ENCODE measurements at regions not wholly inside any gene's neighbourhood (a gene's known extent, or its start where the extent isn't known, plus 50 kb on each side); places are given as distances from the start of the nearest gene placed in this dataset.
"Not testable (repeated sequence)": the region's sequence is repeated elsewhere in the genome, so short reads cannot be mapped to it uniquely, and the experiment has no call there.

DNA sequence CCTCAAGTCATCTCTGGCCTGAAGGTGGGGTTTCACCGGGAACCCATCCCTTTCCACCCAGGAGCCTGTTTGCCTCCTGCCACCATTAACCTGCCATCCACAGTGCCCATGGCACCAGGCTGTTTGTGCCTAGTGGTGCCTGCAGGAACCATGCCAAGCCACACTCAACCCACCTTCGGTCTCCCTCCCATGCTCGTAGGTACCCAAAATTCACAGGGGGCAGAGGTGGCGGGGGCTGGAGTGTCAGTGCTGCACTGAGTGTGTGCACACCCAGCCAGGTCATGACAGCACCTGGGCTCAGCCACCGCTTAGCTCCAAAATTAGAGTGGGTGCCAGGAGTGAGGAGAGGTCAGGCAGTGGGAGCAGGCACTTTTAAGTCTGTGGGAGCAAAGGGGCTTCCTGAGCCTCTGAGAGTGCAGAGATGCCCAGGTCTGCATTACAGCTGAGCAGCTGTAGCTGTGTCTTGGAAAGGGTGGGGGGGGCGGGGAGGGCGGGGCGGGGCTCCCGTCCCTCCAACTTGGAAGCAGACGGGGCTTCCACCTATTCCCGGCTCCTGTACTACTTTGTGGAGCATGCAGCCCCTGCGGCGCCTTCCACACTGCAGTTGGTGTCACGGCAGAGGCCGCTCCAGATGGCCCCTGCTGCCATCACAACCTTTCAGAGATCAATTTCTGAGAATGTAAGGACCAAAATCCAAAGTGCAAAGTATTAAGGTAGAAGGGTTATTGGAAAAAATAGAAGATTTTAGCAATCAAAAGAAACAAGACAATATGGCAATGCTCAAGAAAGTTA, 2396.8 kb upstream of the C9orf72 start:
- no peak for DNase-seq (ENCODE audit: low read depth in 4 of 4, low spot score in 3 of 4)

DNA sequence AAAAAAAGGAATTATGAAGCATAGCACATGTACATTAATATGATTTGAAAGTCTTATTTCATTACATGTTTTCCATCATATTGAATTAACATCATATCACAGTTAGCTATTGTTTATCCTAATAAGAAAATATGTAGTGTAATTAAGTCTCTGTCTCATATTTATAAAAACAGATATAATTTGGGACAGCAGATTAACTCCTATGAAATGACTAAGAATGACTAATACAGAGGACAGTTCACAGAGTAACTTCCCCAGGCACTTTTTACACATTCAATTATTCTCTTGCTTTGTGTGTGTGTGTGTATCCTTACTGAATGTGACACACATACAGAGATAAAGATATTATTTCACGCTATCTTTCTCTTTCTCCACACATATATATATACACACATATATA, 2400.9 kb upstream of the C9orf72 start:
- no peak for DNase-seq (ENCODE audit: low read depth in 4 of 4, low spot score in 3 of 4)

DNA sequence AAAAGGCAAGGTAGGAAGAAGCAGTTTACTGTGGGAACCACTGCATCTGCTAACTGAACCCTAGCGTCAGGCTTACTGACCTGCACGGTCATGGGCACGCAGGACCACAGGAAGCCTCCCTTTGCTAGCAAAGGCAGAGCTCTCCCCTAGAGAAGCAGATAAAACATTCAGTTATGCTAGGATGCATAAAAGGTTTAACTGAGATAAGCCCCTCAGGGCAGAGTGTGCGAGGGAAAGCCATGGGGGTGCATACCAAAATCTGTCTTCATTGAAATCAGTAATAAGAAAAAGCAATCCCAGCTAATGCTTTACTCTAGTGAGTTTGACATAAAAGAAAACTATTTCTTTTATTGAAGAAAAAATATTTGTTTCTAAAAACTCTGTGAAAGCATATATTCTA, 2403.7 kb upstream of the C9orf72 start:
- no peak for DNase-seq (ENCODE audit: low read depth in 4 of 4, low spot score in 3 of 4)

DNA sequence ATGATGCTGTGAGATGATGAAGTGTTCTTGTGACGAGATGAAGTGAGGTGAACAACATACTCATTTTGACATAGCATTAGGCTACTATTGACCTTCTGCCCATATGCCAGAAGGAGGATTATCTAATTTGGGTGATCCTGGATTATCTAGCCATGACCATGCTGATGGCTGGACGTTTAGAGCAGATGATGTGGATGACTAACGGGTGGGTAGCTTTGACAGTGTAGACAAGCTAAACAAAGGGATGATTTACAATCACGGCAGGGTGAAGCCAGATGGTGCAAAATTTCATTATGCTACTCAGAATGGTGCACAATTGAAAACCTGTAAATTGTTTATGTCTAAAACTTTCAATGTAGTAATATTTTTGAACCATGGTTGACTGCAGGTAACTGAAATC, 2403.4 kb upstream of the ACO1 start:
- no peak for DNase-seq (ENCODE audit: low read depth in 4 of 4, low spot score in 3 of 4)

DNA sequence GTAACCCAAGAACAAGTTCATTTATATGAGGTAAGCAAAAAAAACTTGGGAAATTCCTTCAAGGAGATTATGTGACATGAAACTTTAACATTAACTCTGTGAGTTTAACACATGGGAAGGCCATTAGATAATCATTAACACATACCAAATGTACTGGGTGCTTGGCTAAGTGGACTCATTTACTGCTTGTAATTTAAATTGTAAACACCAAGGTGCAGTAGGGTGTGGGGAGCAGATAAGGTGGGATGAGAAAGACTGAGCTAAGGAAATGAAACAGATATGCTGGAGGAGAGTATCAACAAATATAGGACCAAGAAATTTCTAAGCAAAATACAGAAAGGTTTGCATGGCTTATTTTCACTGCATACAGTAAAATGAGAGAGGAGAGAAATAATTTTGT, 2384.8 kb upstream of the ACO1 start:
- no peak for DNase-seq (ENCODE audit: low read depth in 4 of 4, low spot score in 3 of 4)

DNA sequence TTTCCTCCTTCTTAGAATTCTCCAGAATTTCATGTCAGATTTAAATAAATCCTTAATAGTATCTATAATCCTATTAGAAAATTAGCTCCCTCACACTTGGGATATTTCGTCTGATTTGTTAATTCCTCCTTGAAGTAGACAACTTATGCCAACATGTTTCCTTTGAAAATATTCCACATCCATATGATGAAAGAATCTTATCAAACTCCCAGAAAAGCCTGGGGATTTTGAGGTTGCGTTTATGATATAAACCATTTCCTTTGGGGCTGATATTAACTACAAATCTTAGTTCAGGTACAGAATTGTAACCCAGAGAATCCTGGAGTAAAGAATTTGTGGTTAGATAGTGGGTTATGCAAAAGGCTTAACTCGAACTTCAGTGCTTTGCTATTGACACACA, 2373.8 kb upstream of the ACO1 start:
- DNase-seq (ENCODE audit: low read depth in 4 of 4, low spot score in 3 of 4): no peak

DNA sequence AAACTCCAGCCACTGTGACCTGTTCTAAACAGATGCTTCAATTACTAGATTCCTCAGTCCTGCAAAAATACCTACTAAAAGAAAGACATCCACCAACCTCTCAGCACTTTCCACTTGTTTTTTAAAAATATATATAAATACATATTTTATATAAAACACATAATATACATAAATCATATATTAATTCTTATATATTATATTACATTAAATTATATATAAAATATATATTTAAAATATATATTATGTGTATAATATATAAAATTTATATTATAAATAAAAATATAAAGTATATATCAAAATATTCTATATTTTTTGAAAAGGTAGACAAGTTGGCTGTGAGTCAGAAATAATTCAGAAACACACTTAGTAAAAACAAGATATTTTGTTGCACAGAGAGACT, 2371.8 kb upstream of the ACO1 start:
- no peak for DNase-seq (ENCODE audit: low read depth in 4 of 4, low spot score in 3 of 4)

DNA sequence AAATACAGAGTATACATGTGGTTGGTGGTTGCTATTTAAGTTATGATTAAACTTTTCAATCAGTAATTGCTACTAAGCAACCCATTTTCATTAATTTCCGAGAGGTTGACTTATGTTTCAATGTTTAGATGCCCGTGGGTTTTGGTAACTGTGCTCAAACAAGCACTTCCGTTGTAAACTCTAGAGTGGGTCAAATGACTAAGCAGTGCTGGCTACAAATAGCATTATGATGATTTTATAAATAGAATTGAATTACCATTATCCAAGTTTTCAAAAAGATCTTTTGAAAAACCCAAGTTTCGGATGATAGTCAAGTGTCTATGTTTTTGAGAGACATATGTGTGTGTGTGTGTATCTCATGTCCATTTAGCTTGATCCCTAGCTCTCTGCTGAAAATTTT, 2369.4 kb upstream of the ACO1 start:
- no peak for DNase-seq (ENCODE audit: low read depth in 4 of 4, low spot score in 3 of 4)

DNA sequence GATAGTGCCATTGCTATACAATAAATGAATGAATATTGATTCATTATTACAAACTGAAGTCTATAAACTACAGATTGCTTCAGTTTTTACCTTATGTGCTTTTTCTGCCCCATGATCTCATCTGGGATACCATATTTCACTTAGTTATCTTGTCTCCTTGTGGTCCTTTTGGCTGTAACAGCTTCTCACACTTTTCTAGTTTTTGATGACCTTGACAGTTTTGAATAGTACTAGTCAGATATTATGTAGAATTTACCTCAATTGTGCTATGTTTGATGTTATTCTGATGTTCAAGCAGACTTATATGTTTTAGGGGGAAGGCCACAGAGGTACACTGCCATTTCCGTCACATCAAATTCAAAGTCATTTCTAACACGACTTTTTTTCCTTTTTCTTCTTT, 2364.3 kb upstream of the ACO1 start:
- DNase-seq (ENCODE audit: low read depth in 4 of 4, low spot score in 3 of 4): no peak

DNA sequence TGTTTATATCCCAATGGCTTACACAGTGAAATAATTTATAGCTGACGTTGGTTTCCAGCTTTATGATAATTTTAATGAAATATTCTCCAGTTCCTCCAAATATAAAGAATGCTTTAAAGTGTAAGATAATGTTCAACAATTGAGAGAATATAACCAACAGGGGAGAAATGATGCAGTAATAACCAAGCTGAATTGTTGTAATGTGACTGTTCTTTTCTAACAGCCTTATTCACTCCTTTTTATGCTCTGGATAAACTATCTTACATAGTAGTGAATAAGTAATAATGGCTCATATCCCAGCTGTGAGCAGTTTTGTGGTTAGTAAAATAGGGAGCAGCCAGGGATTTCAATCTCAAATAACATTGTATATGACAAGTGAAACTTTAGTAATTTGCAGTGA, 2348.7 kb upstream of the ACO1 start:
- no peak for DNase-seq (ENCODE audit: low read depth in 4 of 4, low spot score in 3 of 4)

DNA sequence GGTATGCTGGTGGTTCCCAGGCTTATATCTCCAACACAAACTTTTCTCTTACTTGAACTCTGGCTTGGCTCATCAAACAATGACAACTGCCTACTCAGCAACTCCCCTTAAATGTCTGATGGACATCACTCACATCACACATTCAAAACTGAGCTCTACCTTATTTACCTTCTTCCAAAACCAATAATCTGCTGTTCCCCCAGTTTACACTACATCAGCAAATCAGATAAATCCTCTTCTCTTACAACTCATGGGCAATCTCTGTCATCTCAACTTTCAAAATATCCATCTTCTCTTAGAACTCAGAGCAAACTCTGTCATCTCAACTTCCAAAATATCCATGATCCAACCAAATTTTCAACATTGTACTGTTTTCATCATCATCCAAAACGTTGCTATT, 2347.9 kb upstream of the ACO1 start:
- no peak for DNase-seq (ENCODE audit: low read depth in 4 of 4, low spot score in 3 of 4)

DNA sequence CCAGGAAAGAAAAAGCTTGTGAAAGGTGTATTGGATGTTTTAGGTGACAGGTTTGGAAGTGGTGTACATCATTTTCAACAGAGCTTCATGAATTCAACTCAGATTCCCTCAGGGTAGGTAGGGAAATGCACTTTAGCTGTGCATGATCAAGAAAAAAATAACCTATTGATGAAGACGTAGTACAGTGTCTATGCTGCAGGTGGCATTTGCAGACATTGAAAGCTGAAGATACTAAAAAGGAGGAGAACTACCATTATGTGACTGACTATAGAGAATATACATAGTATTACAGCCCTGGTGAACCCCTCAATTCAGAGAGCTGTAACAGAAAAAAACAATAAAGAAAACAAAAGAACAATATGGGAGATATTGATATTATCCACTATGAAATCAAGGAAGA, 2344.7 kb upstream of the ACO1 start:
- no peak for DNase-seq (ENCODE audit: low read depth in 4 of 4, low spot score in 3 of 4)

DNA sequence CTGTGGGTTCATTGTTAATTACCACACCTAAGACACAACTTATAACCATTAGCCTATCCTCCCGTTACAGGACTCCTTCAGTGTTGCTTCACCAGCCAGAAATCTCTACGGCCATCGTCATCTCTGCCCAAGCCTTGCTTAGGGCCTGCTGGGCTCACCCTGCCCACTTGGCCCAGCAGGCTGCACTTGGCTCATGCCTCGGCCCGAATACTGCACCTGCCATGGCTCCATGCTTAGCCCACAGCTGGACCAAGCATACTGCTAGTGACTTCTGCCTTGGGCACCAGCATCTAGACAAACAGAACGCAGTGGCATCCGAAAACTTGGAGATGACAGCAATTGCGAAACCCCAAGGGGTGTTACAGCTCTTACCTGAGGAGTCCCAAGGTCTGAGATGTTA, 2336.0 kb upstream of the ACO1 start:
- no peak for DNase-seq (ENCODE audit: low read depth in 4 of 4, low spot score in 3 of 4)

DNA sequence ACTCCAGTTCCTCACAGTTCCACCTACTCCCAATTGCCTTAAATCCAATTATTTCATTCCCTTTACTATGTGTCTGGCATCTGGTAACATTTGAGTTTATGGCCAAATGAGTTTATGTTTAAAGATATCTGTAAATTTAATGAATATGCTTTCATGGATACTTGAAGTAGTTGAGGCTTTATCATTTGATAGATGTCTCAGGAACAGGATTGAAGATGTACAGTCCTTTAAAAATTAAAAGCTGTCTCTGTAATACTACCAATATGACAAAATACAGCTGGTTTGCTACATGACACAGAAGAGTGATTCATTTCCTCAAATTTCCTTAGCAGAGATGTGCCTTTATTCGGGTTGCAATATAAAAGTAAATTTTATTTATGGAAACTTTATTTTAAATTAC, 2326.0 kb upstream of the ACO1 start:
- DNase-seq (ENCODE audit: low read depth in 4 of 4, low spot score in 3 of 4): no peak

DNA sequence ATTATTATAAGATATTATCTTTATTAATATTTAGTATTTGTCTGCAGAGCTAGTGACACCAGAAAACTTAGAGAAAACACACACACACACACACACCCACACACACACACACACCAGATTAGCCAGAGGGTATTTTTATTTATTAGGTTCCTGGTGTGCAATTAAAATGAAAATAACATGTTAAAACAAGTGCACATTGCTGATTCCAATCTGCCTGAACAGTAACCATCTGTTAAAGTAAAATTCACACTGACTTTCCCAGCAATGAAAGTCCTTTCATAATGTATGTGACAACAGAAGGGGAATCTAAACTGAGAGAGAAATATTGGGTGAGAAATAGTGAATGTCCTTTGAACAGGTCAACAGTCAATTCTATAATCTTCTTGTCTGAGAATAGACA, 2323.5 kb upstream of the ACO1 start:
- DNase-seq (ENCODE audit: low read depth in 4 of 4, low spot score in 3 of 4): no peak

DNA sequence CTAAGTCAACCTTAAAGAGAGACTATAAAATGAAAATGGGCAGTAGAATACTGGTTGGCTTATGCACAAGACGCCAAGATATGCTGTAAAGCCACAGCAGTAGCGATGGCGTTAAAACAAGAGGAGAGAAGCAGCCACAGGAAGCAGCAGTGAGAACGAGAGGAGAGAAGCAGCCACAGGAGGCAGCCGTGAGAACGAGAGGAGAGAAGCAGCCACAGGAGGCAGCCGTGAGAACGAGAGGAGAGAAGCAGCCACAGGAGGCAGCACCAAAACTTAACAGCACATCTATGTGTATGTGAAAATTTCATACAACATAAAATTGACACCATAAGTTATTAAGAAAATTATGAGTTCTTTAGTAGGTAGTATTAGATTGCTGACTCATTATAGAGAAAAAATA, 2318.6 kb upstream of the ACO1 start:
- no peak for DNase-seq (ENCODE audit: low read depth in 4 of 4, low spot score in 3 of 4)

DNA sequence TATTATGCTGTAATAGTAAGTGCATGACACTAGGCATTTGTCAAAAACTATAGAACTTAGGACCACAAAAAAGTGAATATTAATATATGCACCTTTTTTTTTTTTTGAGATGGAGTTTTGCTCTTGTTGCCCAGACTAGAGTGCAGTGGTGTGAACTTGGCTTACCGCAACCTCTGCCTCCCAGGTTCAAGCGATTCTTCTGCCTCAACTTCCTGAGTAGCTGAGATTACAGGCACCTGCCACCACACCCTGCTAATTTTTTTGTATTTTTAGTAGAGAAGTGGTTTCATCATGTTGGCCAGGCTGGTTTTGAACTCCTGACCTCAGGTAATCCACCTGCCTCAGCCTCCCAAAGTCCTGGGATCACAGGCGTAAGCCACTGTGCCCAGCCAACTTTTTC, 2315.2 kb upstream of the ACO1 start:
- not testable (repeated sequence) for DNase-seq (ENCODE audit: low read depth in 4 of 4, low spot score in 3 of 4)

DNA sequence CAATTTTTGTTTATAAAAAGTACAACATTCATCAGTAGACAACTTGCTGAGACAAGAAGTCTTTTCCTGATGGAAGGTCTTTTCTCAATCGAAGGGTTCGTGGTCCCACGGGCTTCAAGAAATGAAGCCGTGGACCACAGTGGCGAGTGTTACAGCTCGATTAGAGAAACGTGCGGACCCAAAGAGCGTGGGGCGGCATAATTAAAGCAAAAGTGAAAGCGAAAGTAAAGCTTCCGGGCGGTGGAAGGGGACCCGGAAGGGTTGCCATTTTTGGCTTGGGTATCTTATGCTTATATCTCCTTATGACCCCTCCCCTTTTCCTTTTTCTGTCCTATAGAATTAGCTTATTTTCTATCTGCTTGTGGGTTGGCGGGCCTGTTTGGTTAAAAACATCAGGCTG, 2309.4 kb upstream of the ACO1 start:
- no peak for DNase-seq (ENCODE audit: low read depth in 4 of 4, low spot score in 3 of 4)

DNA sequence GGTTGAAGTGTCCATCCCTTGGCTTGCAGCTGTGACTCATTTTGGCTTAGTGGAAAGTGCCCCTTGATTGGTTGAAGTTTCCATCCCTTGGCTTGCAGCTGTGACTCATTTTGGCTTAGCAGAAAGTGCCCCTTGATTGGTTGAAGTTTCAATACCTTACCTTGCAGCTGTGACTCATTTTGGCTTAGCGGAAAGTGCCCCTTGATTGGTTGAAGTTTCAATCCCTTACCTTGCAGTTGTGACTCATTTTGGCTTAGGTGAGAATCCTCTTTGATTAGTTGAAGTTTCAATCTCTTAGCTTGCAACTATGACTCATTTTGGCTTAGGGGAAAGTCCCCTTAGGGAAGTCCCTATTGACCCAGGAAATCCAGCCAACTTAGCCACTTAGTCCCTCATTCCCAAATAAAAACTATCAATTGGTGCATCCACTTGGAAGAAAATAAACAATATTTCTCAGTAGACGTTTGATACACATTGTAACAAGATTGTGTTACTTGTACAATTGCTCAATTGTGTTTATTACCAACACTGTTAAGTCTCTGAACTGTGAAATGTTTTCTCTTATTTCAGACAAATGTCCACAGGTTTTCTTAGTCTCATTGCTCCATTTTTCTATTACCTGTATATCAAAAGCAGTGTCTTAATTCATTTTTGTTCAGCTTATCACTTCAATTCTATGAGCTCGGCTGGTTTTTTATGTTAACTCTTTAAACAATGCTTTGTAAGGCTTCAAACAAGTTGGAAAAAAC, 2308.8 kb upstream of the ACO1 start:
- no peak for DNase-seq (ENCODE audit: low read depth in 4 of 4, low spot score in 3 of 4)

DNA sequence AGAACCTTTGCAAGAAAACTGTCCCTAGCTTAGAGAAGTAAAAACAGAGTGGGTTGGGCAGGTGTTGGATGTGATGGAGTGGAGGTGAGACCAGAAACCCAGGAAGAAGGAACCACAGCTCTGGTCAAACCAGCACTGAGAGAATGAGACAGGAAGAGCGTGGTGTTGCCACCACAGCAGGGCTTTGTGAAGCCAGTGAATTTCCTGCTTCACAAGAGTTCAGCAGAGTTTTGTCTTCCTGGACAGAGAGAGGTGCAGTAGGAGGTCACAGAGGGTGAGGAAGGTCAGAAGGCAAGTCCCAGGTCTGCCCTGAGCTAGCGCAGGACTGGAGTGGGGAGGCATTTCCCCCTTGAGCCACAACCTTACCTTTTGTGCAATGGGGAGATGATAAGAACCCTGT, 2306.2 kb upstream of the ACO1 start:
- no peak for DNase-seq (ENCODE audit: low read depth in 4 of 4, low spot score in 3 of 4)

DNA sequence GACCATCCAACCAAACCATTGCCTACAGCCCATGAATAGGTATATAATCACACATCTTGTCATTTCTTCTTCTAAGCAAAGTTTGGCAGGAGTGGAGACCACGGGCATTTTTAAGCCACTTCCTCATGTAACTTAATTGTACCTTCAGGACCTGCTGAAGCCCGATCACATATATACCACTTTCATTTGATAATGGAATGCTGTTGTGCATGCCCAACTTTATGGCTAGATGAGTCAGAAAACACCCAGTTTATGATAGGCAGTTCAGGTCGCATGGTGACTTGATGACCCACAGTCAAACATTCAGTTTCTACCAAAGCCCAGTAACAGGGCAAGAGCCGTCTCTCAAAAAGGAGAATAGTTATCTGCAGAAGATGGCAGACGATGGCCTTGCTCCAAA, 2295.0 kb upstream of the ACO1 start:
- no peak for DNase-seq (ENCODE audit: low read depth in 4 of 4, low spot score in 3 of 4)

DNA sequence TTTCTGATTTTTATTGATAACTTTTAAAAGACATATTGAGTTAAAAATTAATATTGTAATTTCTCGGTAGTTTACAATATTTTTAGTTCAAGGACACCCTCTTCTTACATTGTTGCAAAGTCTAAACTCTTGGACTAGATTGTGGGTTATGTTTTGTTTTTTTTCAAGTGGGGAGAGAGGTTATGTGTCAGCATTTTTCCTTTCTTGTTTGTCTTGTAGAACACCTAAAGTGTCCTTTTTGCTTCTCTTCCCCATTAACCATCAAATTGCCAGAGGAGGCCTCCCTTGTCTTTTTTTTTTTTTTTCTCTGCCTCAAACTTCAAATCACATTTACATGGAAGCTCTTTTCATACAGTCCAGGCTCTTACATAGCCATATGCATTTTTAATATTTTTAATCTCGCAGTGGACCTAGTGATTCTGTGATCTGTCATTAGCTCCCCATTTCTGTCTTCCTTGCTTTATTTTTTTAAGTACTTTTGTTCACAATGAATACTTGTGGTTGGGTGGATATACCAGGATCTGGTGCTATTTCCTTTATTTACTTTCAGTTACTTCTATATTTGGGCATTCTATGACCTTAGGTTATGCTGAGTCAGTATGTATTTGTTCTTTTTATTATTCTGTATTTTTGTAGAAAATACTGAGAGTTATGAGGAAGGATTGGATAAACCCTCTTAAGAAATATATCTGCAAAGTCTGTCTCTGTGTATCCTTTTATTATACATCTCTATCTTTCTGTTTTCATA, 2280.6 kb upstream of the ACO1 start:
- DNase-seq (ENCODE audit: low read depth in 4 of 4, low spot score in 3 of 4): no peak

All from right renal pelvis (tissue), 4 donors.